Trophoblast cell (in vitro differentiated cells and primary cell): ENCODE measurements at regions not wholly inside any gene's neighbourhood (a gene's known extent, or its start where the extent isn't known, plus 50 kb on each side); places are given as distances from the start of the nearest gene placed in this dataset.

Source experiments
- DNase-seq, 2 donors: peaks; one replicate each; pipeline ENCODE4 v3.0.0-alpha.2; 2016
- H2AFZ ChIP-seq: 2 replicates; pipeline ENCODE4 v1.6.1; 2013; ENCODE audit warnings: low read length, moderate library complexity, mild to moderate bottlenecking; ENCODE audit not compliant: insufficient read depth, poor library complexity
- H2AK5ac ChIP-seq: 2 replicates; pipeline ENCODE4 v1.6.1; 2013; ENCODE audit warnings: mild to moderate bottlenecking, low read length
- H2BK120ac ChIP-seq: 2 replicates; pipeline ENCODE4 v1.6.1; 2013; ENCODE audit warnings: low read length, mild to moderate bottlenecking, moderate library complexity; ENCODE audit not compliant: insufficient read depth, poor library complexity
- H2BK12ac ChIP-seq: 2 replicates; pipeline ENCODE4 v1.6.1; 2013; ENCODE audit warnings: mild to moderate bottlenecking, low read length, moderate library complexity
- H2BK5ac ChIP-seq: 2 replicates; pipeline ENCODE4 v1.6.1; 2013; ENCODE audit warnings: low read length, low read depth, moderate library complexity, mild to moderate bottlenecking; ENCODE audit not compliant: poor library complexity
- H3K14ac ChIP-seq: 2 replicates; pipeline ENCODE4 v1.6.1; 2013; ENCODE audit warnings: mild to moderate bottlenecking, low read length
- H3K18ac ChIP-seq: 2 replicates; pipeline ENCODE4 v1.6.1; 2013; ENCODE audit warnings: mild to moderate bottlenecking, low read length
- H3K23ac ChIP-seq: 2 replicates; pipeline ENCODE4 v1.6.1; 2013; ENCODE audit warnings: low read length
- H3K27ac ChIP-seq: 2 replicates; pipeline ENCODE4 v1.5.1; 2013; ENCODE audit warnings: low read depth, mild to moderate bottlenecking, inconsistent platforms, low read length, moderate library complexity
- H3K27me3 ChIP-seq: 2 replicates; pipeline ENCODE4 v1.6.1; 2013; ENCODE audit warnings: inconsistent platforms, mild to moderate bottlenecking, low read length, moderate library complexity; ENCODE audit not compliant: insufficient read depth
- H3K36me3 ChIP-seq, 2 experiments: 1 replicate in 1 of 2; 2 replicates in 1 of 2; pipeline ENCODE4 v1.6.1; 2013; ENCODE audit warnings: low read length in 2 of 2, mild to moderate bottlenecking in 2 of 2, moderate library complexity in 1 of 2; ENCODE audit not compliant: insufficient read depth in 2 of 2, control insufficient read depth in 1 of 2
- H3K4ac ChIP-seq: 2 replicates; pipeline ENCODE4 v1.6.1; 2013; ENCODE audit warnings: low read depth, mild to moderate bottlenecking, low read length, moderate library complexity
- H3K4me1 ChIP-seq, 2 experiments: 1 replicate in 1 of 2; 2 replicates in 1 of 2; pipeline ENCODE4 v1.6.1; 2013; ENCODE audit warnings: low read length in 2 of 2, mild to moderate bottlenecking in 2 of 2, moderate library complexity in 1 of 2; ENCODE audit not compliant: insufficient read depth in 2 of 2, control insufficient read depth in 1 of 2
- H3K4me2 ChIP-seq: 2 replicates; pipeline ENCODE4 v1.6.1; 2013; ENCODE audit warnings: inconsistent platforms, mild to moderate bottlenecking, low read length, moderate library complexity
- H3K4me3 ChIP-seq: 2 replicates; pipeline ENCODE4 v1.5.1; 2013; ENCODE audit warnings: mild to moderate bottlenecking, low read depth, low read length, inconsistent platforms
- H3K79me1 ChIP-seq: one replicate; pipeline ENCODE4 v1.6.1; 2013; ENCODE audit warnings: low read length
- H3K79me2 ChIP-seq: 2 replicates; pipeline ENCODE4 v1.6.1; 2013; ENCODE audit warnings: low read length, mild to moderate bottlenecking; ENCODE audit not compliant: control insufficient read depth, insufficient read depth, poor library complexity
- H3K9ac ChIP-seq: 2 replicates; pipeline ENCODE4 v1.6.1; 2013; ENCODE audit warnings: mild to moderate bottlenecking, low read length
- H3K9me3 ChIP-seq: 2 replicates; pipeline ENCODE4 v1.6.1; 2013; ENCODE audit warnings: low read depth, mild to moderate bottlenecking, control low read depth, inconsistent platforms, low read length; ENCODE audit not compliant: insufficient read depth
- H4K12ac ChIP-seq: 2 replicates; pipeline ENCODE4 v1.6.1; 2013; ENCODE audit warnings: low read depth, mild to moderate bottlenecking, low read length, moderate library complexity
- H4K8ac ChIP-seq: 2 replicates; pipeline ENCODE4 v1.6.1; 2013; ENCODE audit warnings: low read depth, mild to moderate bottlenecking, low read length, moderate library complexity
- H4K91ac ChIP-seq: one replicate; pipeline ENCODE4 v1.6.1; 2013; ENCODE audit warnings: low read depth, mild to moderate bottlenecking, low read length, moderate library complexity
- WGBS: extraction: QIAGEN DNeasy Blood & Tissue Kit; methylation state at CpG from one replicate; pipeline ENCODE4 v1.1.7; 2013; ENCODE audit warnings: missing lambda C conversion rate; ENCODE audit not compliant: insufficient read length, insufficient coverage; ENCODE audit errors: extremely low coverage; 5-methylcytosine and 5-hydroxymethylcytosine counted together

DNA sequence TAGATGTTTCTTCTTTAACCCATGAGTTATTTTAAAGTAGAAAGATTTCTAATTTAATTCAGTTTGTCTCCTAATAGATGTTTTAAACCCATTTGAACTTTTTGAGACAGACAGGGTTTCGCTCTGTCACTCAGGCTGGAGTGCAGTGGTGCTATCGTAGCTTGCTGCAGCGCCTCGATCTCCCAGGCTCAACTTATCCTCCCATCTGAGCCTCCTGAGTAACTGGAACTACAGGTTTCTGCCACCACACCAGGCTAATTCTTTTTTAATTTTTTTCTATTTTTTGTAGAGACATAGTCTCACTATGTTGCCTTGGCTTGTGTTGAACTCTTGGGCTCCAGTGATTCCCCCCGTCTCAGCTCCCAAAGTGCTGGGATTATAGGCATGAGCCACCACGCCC, 53.0 kb upstream of the RAB18 start:
- Histone ChIP-seq H3K79me1 (no peaks in the 10 kb centered on the region), H2BK120ac (no peak overlapping the region), H3K23ac (no peak overlapping the region)

GRCh38 chr10:27450225-27450624, 53.9 kb upstream of the RAB18 start:
- no peak overlapping the region for H4K91ac ChIP-seq
- no peak overlapping the region for H3K9ac ChIP-seq
- no peaks in the 10 kb centered on the region for H3K79me1 ChIP-seq
- H3K4me2 ChIP-seq: no peak overlapping the region
- H2BK5ac ChIP-seq: no peak overlapping the region
- no peak overlapping the region for H3K4me3 ChIP-seq
- no peaks in the 10 kb centered on the region for H3K27me3 ChIP-seq
- H2BK12ac ChIP-seq: no peak overlapping the region
- no peaks in the 10 kb centered on the region for H3K4me1 ChIP-seq
- peak in 1 of 2 donors; percentile 59 for DNase-seq
- H3K14ac ChIP-seq: no peak overlapping the region
- H4K12ac ChIP-seq: no peak overlapping the region
- H2BK120ac ChIP-seq: no peak overlapping the region
- H3K36me3 ChIP-seq: no peaks in the 10 kb centered on the region
- no peak overlapping the region for H2AK5ac ChIP-seq
- H4K8ac ChIP-seq: no peak overlapping the region
- H3K27ac ChIP-seq: no peak overlapping the region
- H3K9me3 ChIP-seq: no peaks in the 10 kb centered on the region
- H3K79me2 ChIP-seq: no peaks in the 10 kb centered on the region
- no peak overlapping the region for H3K18ac ChIP-seq
- H2AFZ ChIP-seq: no peak overlapping the region
- H3K4ac ChIP-seq: no peak overlapping the region
- H3K23ac ChIP-seq: no peak overlapping the region

More for the DNA sequence above, 53.0 kb upstream of the RAB18 start:
- Histone ChIP-seq H3K36me3 (no peaks in the 10 kb centered on the region), H3K4ac (no peak overlapping the region), H3K9me3 (no peaks in the 10 kb centered on the region), H3K4me1 (no peaks in the 10 kb centered on the region), H3K27me3 (no peaks in the 10 kb centered on the region), H3K79me2 (no peaks in the 10 kb centered on the region), H2AK5ac (no peak overlapping the region), H3K27ac (no peak overlapping the region), H3K9ac (no peak overlapping the region), H3K4me3 (no peak overlapping the region), H2BK5ac (no peak overlapping the region), H2BK12ac (no peak overlapping the region), H4K12ac (no peak overlapping the region), H4K91ac (no peak overlapping the region), H4K8ac (no peak overlapping the region), H3K4me2 (no peak overlapping the region), H2AFZ (no peak overlapping the region), H3K14ac (no peak overlapping the region), H3K18ac (no peak overlapping the region)
- peak; percentile 4 to 64 for DNase-seq
- WGBS: no CpG with 5 or more reads among the region's 6 CpGs

DNA sequence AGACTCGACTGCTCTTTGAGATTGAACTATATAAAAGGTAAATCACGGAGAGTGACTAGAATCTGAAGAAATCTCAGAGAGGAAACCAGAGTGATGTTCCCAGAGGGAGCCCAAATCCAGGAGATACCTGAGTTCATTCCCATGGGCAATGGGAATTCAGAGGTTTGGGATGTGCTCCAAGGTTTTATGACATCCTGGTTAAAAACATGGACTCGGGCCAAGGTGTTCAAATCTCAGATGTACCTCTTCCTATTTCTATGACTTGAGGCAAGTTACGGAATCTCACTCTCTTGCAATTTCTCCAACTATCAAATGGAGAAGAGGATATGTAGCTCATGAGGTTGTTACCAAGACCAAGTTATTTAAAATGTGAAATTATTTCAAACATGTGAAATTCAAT, 54.5 kb upstream of the RAB18 start:
- Histone ChIP-seq H3K27ac (no peak overlapping the region), H4K12ac (no peak overlapping the region), H2BK12ac (no peak overlapping the region), H3K23ac (no peak overlapping the region), H2BK5ac (no peak overlapping the region), H3K9me3 (no peaks in the 10 kb centered on the region), H2AFZ (no peak overlapping the region), H4K91ac (no peak overlapping the region), H3K14ac (no peak overlapping the region), H4K8ac (no peak overlapping the region), H3K27me3 (no peaks in the 10 kb centered on the region), H2AK5ac (no peak overlapping the region), H3K4me3 (no peak overlapping the region), H3K79me1 (no peaks in the 10 kb centered on the region), H3K36me3 (no peaks in the 10 kb centered on the region), H3K4ac (no peak overlapping the region), H3K18ac (no peak overlapping the region), H3K4me1 (no peaks in the 10 kb centered on the region), H3K4me2 (no peak overlapping the region), H3K79me2 (no peaks in the 10 kb centered on the region), H3K9ac (no peak overlapping the region), H2BK120ac (no peak overlapping the region)
- DNase-seq: no peak
- no CpG with 5 or more reads among the region's 4 CpGs for WGBS

DNA sequence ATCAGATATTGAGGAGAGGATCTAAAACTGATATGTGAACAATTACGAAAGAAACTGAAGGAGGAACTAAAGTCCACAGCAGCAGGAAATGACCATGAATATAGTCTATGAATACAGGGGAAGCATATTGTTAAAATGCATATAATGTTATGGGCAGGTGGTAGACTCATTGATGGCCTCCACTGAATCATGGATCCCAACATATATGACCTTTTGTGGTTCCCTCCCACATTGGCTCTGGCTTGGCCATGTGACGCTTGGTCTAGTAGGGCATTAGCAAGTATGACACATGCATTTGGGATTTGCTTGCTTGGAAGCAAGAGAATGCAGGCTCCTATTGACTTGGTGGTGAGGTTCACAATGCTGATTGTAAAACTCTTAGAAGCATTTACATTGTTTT, 55.2 kb upstream of the RAB18 start:
- Histone ChIP-seq H3K4me1 (no peaks in the 10 kb centered on the region), H4K8ac (no peak overlapping the region), H2BK120ac (no peak overlapping the region), H4K91ac (no peak overlapping the region), H4K12ac (no peak overlapping the region), H3K9me3 (no peaks in the 10 kb centered on the region), H3K4ac (no peak overlapping the region), H2BK5ac (no peak overlapping the region), H3K27me3 (no peaks in the 10 kb centered on the region), H3K36me3 (no peaks in the 10 kb centered on the region), H2BK12ac (no peak overlapping the region), H3K79me1 (no peaks in the 10 kb centered on the region), H3K79me2 (no peaks in the 10 kb centered on the region), H3K18ac (no peak overlapping the region), H3K23ac (no peak overlapping the region), H3K4me3 (no peak overlapping the region), H2AFZ (no peak overlapping the region), H3K14ac (no peak overlapping the region), H2AK5ac (no peak overlapping the region), H3K4me2 (no peak overlapping the region), H3K9ac (no peak overlapping the region), H3K27ac (no peak overlapping the region)
- WGBS: no CpG with 5 or more reads among the region's 2 CpGs
- DNase-seq: peak; percentile 52 to 69
